Panc1 (cell line): ENCODE measurements at regions not wholly inside any gene's neighbourhood (a gene's known extent, or its start where the extent isn't known, plus 50 kb on each side); places are given as distances from the start of the nearest gene placed in this dataset.

Experiments used
- POLR2AphosphoS5 ChIP-seq: IDR thresholded peaks from 2 replicates; pipeline ENCODE4 v1.6.1; 2012; ENCODE audit warnings: mild to moderate bottlenecking, low read depth, low read length, moderate library complexity
- REST ChIP-seq, 2 experiments: IDR thresholded peaks; 2 replicates each; pipeline ENCODE4 v1.6.1; 2011 to 2012; ENCODE audit warnings: low read depth in 2 of 2, control low read depth in 1 of 2, low read length in 1 of 2, mild to moderate bottlenecking in 1 of 2, moderate library complexity in 1 of 2; ENCODE audit not compliant: insufficient read depth in 1 of 2
- SIN3A ChIP-seq: IDR thresholded peaks from 2 replicates; pipeline ENCODE4 v1.6.1; 2012; ENCODE audit warnings: low read depth, mild to moderate bottlenecking, low read length, moderate library complexity, borderline replicate concordance; ENCODE audit not compliant: insufficient read depth
- TCF7L2 ChIP-seq: IDR thresholded peaks from 2 replicates; pipeline ENCODE4 v1.6.1; 2011; ENCODE audit warnings: mild to moderate bottlenecking, low read depth, low read length, inconsistent platforms
- TF ChIP-seq, protein P1 (sequence below): fragments of 450-650 bp; IDR thresholded peaks from 2 replicates; pipeline ENCODE4 v1.5.1; 2017; ENCODE audit warnings: mild to moderate bottlenecking

GRCh38 chr18:76233876-76234675 is 261.0 kb downstream of the ZNF516 start:
- TF ChIP-seq SIN3A (no peak), POLR2AphosphoS5 (no peak), REST (IDR thresholded peaks at IDR 0.05; ENCODE audit: insufficient read depth in 1 of 2, low read depth in 2 of 2, low read length in 1 of 2) (no peak), TCF7L2 (no peak)
- TF ChIP-seq, protein P1, sequence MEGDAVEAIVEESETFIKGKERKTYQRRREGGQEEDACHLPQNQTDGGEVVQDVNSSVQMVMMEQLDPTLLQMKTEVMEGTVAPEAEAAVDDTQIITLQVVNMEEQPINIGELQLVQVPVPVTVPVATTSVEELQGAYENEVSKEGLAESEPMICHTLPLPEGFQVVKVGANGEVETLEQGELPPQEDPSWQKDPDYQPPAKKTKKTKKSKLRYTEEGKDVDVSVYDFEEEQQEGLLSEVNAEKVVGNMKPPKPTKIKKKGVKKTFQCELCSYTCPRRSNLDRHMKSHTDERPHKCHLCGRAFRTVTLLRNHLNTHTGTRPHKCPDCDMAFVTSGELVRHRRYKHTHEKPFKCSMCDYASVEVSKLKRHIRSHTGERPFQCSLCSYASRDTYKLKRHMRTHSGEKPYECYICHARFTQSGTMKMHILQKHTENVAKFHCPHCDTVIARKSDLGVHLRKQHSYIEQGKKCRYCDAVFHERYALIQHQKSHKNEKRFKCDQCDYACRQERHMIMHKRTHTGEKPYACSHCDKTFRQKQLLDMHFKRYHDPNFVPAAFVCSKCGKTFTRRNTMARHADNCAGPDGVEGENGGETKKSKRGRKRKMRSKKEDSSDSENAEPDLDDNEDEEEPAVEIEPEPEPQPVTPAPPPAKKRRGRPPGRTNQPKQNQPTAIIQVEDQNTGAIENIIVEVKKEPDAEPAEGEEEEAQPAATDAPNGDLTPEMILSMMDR: no peak
